ENCODE measurements at regions not wholly inside any gene's neighbourhood (a gene's known extent, or its start where the extent isn't known, plus 50 kb on each side); places are given as distances from the start of the nearest gene placed in this dataset.
A peak's percentile ranks its signal among the peaks of the same experiment; 100 is the strongest.

DNA sequence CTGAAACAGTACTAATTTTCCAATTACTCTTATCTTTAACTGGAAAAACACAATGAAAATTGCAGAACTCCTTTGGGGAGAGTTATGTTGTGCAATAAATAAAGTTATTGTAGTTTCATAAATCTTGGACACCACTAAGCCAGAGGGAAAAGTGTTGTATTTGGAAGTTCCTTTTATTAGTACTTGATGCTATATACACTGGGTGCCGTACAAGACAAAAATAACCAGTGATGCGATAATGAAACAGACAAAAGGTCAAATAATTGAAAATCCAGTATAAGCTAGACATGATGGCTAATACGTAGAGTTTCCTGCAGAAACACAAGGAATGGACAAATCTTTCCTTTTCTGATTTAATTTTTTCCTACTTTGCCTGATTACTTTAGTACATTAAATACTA is 541.1 kb downstream of the ETS1 start:
- no peak for DNase-seq (ENCODE audit: low read depth)

DNA sequence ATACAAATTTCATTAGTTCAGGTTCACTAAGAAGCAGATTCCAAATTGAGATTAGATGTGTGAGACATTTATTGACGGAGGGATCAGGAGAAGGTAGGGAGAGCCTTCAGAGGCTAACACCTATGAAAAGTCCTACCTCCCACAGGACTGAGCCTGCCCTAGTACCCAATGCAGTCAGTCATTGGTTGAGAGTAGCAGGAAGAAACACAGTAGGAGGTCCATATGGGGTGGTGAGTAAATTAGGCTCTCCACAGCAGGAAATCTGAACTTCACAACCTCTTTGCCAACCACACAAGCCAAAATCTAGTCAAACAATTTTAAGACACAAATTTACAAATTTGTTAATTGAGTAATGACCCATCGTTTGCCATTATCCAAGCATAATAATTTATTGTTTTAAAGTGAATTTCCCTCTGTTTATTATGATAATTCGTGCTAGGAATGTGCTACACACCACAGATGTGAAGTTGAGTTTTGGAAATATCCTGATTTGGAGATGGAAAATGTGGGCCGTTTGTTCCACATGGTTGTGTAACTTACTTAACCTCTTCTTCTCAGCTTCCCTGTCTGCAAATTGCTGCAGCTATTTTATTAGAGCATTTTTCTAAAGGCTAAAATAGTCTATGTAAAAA is 542.1 kb downstream of the ETS1 start:
- no peak for DNase-seq (ENCODE audit: low read depth)

GRCh38 chr11:128042290-128042751 is 545.0 kb downstream of the ETS1 start:
- no peak for DNase-seq (ENCODE audit: low read depth)

DNA sequence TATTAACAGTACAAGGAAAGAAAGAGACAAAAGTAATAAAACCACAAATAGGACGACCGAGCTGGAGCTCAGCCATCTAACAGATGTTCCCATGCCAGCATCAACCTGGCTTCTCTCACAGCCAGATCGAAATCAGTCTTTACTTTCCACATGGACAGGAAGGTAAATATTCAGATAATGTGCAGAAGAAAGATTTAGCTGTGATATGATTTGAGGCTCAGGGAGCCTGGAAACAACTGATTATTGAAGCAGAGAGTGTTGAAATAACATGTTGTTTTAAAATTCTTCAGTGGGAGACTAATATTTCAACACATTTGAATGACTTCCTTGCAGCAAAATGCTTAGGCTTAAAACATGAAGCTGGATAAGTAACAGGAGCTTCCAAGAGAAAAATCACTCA is 546.8 kb downstream of the ETS1 start:
- DNase-seq (ENCODE audit: low read depth): no peak

DNA sequence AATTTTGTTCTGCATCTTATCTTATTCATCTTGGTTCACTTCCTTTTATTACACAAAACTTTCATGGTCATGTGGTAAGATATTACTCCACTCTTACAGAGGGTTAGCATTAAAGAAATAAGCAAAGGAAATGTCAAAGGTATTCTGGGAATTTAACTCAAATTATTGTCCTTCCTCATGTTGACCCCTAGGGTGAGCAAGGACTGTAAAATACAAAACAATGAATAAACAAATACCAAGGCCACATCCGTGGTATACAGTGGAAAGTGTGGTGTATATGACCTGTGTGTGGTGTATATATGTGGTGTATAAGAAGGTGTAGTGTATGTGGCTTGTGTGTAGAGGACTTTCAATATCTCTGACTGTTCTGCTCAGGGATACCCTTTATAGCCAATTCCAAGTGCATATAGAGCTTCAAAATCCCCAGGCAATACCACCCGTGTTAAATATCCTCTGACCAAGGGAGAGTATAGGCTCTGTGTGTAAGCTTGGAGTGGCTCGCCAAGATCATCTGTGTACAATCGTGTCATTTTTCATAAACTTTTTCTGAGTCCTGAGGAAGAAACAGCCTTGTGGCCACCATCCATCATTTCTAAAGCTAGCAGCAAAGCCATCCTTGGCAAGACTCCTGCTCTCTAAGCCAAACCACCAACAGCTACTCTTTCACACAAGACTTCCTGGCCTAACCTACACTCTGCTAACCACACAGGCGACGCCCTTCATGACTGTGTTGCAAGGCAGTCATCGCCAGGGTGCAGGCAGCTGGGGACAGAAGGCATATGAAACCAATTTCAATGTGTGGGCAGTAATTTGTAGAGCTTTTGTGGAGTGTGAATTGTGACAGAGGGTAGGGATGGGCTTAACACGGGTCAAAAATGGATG is 548.0 kb downstream of the ETS1 start:
- peak; percentile 95 for DNase-seq (ENCODE audit: low read depth)

DNA sequence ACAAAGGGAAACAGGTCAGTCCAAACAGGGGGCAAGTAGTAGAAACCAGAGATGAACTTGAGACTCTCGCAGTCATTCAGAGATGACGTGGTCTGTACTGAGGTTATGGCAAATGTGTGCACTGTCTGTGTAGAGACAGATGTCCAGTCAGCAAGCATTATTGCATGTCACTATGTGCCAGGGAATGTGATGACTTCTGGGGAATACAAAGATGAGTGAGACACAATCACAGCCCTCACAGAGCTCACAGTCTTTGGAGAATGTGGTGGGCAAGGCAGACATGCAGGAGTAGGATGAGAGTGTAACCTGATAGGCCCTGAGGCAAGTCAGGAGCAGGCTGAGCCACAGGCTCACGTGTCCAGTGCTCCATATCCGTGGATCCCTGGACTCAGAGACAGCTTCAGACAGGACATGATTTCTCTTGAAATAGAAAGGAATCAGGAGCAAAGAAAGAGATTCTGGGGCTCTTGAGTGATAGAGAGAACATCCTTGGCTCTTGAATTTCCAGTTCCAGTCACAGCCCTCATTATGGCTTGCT is 550.7 kb downstream of the ETS1 start:
- peak; percentile 19 for DNase-seq (ENCODE audit: low read depth)

DNA sequence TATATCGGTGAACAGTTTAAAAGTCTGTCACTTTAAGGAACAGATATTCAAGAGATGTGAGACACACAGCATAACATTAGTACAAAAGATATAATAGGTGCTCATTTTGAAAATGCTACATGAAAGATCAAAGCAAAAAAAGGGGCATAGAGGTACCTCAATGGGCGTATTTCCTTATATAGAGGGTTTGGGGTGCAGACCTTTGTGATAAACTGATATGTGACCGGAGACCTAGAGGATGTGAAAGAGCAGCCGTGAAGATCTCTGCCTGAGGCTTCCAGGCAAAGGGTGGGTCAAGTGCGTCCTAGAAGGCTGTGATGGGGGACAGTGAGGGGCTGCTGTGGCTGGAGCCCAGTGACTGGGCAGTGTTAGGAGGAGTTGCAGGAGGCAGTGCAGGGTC is 551.4 kb downstream of the ETS1 start:
- no peak for DNase-seq (ENCODE audit: low read depth)

DNA sequence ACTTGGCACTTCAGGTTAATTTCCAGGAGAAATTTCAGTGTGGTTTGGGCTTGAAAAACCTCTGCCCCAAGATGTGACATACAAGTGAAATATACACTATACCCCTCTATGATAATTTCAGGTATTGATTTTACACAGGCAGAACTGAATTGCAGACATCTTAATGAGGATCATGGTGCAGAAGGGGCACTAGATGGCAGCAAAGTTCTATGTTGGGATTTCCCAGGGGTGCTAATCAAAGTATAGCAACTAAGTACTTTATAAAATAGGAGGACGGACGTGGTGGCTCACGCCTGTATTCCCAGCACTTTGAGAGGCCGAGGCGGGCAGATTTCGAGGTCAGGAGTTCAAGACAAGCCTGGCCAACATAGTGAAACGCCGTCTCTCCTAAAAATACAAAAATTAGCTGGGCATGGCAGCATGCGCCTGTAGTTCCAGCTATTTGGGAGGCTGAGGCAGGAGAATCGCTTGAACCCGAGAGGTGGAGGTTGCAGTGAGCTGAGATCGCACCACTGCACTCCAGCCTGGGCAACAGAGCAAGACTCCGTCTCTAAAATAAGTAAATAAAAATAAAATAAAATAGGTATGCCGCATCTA is 555.7 kb downstream of the ETS1 start:
- peak; percentile 64 for DNase-seq (ENCODE audit: low read depth)

- no peak for DNase-seq (ENCODE audit: low read depth)
Measured at GRCh38 chr11:128029219-128029722, 558.1 kb downstream of the ETS1 start.

DNA sequence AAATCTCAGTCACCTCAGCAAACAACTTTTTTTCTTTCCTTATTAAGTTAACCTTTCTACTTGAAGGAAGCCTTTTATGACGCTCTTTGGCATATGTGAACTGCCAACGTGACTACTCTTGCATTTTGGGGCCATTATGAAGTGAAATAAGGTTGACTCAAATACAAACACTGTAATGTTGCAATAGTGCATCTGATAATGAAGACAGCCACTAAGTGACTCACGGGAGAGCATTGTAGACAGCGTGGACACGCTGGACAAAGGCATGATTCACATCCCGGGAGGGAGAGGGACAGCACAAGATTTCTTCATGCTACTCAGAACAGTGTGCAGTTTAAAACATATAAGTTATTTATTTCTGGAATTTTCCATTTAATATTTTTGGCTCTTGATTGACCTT is 560.8 kb downstream of the ETS1 start:
- DNase-seq (ENCODE audit: low read depth): peak; percentile 95

- DNase-seq (ENCODE audit: low read depth): no peak
Measured at GRCh38 chr11:128022761-128023160, 564.6 kb downstream of the ETS1 start.

GRCh38 chr11:128022007-128022368 is 565.4 kb downstream of the ETS1 start:
- DNase-seq (ENCODE audit: low read depth): peak; percentile 82

DNA sequence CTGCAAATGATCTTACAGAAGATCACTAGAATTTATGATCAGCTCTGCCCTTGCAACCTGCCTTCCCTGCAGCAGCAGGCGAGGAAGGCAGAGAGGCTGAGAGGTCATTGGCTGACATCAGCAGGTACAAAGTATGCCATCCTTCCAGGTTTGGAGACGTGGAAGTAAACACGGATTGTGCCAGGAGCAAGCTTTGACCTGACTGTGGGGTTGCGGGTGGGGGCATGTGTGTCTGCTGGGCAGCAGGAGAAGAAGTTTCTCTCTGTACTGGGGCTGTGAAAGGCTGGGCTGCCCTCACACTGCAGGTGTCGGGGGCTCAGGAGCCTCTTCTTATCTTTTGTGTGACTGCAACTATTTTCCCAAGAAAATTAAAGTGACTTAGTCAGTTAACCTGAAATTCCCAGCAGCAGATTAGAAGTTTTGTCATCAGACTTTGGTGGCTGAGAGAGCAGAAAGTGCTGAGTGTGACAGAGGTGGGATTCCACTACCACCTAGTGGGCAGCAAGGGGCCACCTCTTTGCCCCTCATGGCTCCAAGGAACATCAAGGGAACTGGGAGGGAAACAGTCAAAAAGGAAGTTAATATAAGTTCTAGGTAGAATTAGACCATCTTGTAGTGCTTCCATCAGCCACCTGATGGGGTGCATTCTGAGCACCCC is 565.9 kb downstream of the ETS1 start:
- peak; percentile 34 for DNase-seq (ENCODE audit: low read depth)

- DNase-seq (ENCODE audit: low read depth): peak; percentile 84
Measured at GRCh38 chr11:128018692-128019091, 568.7 kb downstream of the ETS1 start.

- DNase-seq (ENCODE audit: low read depth): no peak
Measured at GRCh38 chr11:128005562-128005961, 581.8 kb downstream of the ETS1 start.

DNA sequence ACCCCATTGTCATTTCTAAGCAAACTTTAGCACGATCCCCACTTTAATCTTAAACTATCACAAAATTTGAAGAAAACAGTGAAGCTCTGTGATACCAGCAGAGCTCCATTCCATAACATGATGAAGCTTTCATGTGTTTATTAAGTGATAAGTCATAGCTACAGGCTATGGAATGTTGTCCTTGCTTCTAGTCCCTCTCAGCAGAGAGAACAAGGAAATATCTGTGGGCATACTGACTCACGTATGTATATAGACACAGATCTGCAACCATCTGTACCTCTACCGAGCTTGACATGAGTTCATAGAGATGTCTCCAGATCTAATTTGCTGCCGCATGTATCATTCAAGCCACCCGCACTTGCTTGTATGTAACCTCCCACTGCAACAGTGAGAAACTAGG is 588.9 kb downstream of the ETS1 start:
- no peak for DNase-seq (ENCODE audit: low read depth)

GRCh38 chr11:127997594-127997993 is 589.8 kb downstream of the ETS1 start:
- no peak for DNase-seq (ENCODE audit: low read depth)

GRCh38 chr11:127996825-127997224 is 590.5 kb downstream of the ETS1 start:
- DNase-seq (ENCODE audit: low read depth): no peak

DNA sequence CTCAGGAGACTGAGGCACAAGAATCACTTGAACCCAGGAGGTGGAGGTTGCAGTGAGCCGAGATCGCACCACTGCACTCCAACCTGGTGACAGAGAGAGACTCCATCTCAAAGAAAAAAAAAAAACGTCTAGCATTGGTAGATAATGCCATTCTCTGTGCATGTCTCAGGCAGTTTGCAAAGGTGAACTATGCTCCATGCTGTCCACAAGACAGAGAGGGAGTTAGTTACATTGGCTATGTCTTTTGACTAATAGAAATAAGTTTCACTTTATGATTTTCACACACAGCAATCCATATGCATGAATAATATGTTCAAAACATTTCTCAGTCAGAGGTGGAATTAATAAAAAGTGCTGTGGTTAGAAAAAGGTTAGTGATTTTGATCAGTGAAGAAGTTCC is 591.4 kb downstream of the ETS1 start:
- no peak for DNase-seq (ENCODE audit: low read depth)

DNA sequence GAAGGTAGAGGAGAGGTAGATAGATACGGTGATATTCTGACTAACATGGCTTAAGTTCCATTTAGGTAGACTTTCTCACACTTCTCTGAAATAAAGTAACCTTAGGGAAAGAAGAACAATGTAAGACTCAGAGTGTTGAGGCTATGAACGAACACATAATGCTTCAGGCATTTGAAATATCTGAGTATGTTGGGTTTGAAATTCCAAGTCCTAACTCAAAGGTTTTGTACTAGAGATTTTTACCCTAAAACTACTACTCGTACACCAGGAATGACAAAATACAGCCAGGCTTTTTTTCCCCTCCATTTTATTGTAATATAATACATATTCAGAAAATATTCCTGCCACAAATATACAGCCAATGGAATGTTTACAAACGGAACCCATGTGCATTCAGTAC is 592.6 kb downstream of the ETS1 start:
- peak; percentile 63 for DNase-seq (ENCODE audit: low read depth)

DNA sequence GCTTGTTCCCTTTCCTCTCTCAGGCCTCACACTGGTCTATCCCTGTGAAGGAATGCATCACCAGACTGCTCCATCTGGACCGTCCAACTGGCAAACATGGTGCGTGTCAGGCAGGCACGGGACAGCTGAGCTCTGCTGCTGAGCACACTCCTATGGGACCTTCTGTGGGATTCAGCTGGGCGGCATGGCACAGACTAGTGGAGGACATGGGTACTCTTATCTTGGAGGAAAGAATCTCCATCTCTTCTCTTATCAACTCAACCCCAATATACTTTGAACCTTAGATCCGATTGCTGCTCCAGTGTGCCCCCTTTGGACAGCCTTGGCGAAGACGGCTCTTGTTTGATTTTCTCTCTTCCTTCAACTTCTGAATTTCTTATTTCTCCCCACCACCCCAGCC is 593.6 kb downstream of the ETS1 start:
- no peak for DNase-seq (ENCODE audit: low read depth)

DNA sequence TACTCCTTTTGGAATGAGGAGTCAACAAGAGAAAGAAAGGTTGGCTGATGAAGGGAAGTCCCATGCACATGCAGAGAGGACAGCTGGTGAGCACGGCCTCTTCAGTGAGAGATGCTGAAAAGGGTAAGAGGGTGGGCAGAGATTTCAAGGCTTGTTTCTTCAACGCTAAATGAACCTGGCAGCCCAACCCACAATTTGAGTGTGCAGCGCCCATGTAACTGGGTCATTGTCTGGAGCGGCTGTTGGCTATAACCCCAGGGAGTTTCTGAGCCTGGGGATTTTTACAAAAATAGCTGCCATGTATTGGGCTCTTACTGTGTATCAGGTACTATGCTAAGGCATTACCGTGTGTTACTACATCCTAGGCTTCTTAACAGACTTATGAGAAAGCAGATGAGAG is 594.1 kb downstream of the ETS1 start:
- DNase-seq (ENCODE audit: low read depth): no peak
